Hindlimb muscle (tissue), 1 donor: ENCODE measurements at regions not wholly inside any gene's neighbourhood (a gene's known extent, or its start where the extent isn't known, plus 50 kb on each side); places are given as distances from the start of the nearest gene placed in this dataset.
A peak's percentile ranks its signal among the peaks of the same experiment; 100 is the strongest.
"Not testable (repeated sequence)": the region's sequence is repeated elsewhere in the genome, so short reads cannot be mapped to it uniquely, and the experiment has no call there.

ENCODE experiments used
- DNase-seq: peaks from one replicate; pipeline ENCODE4 v3.0.0-alpha.2; 2013

- no peak for DNase-seq
Measured at GRCh38 chr20:53872081-53872541, 198.3 kb downstream of the BCAS1 start.

GRCh38 chr20:53871541-53871940 is 198.9 kb downstream of the BCAS1 start:
- no peak for DNase-seq

- no peak for DNase-seq
Measured at GRCh38 chr20:53870426-53871315, 199.7 kb downstream of the BCAS1 start.

DNA sequence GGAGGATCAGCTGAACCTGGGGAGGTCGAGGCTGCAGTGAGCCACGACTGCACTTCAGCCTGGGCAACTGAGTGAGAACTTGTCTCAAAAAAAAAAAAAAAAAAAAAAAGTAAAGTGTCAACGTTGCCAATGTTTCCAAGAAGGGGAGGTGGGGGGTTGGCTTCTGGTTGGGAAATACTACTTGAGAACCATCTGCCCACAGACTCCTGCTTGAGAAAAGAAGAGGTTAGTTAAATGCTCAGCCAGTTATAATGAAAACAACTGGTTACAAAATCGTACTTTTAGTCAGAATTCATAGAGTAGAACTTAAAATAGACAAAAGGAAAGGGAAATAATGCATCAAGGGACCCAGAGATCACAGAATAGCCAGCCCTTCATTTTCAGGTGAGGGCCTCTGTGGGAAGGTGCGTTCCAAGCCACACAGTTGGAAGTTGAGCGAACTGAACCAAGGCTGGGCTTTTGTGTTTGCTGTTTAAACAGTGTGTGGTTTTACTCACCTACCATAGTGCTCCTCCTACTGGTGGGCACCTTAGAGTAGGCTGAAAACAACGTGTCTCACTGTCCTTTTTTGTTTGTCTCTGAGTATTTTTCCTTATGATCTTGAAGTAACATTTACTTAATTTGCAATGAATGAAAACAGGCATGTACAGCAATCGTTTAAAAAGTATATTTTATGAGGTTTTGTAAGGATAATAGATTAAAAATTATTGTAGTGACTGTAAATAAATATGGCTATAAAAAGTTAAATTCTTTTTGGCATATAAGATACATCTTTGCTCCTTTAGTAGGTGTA is 200.7 kb downstream of the BCAS1 start:
- peak; percentile 63 for DNase-seq

- no peak for DNase-seq
Measured at GRCh38 chr20:53867741-53868351, 202.5 kb downstream of the BCAS1 start.

- DNase-seq: no peak
Measured at GRCh38 chr20:53866794-53867740, 203.3 kb downstream of the BCAS1 start.

DNA sequence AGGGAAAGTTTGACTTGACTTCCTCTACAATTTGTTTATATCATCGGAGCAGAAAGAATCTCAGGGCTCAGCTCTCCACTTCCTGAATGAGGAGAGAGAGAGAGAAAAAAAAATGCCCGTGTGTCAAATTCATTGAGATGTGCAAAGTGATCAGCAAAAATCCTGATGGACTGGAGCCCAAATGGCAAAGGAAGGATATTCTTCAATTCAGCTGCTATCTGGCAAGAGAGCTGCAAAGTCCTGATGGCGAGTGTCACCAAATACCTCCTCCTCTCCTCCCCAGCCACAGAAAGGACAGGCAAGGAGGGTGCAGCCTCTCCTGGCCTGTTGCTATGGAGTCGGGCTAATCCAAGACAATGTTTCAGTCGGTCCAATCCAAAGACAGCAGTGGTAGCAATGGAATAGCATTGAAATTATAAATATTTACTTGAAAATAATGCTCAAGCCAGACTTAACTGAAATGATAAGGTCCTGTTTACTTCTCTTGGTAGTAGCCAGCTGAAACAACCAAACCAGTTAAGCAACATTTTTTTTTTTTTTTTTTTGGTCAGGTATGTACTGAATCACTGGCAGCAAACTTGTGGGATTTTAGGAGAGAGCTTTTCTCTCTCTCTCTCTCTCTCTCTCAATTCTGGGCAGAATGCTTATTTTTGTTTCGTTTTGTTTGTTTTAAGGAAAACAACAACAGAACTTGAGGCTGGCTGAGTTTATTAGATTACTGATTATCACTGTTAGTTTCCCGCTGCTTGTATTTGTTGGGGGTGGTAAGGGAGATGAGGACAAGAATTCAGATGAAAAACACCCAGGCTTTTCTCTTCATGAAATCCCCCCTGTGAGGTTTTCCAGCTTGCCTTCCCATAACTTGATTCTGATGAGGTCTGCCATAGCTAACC is 204.2 kb downstream of the BCAS1 start:
- peak; percentile 71 for DNase-seq

- peak; percentile 42 for DNase-seq
Measured at GRCh38 chr20:53864765-53865683, 205.4 kb downstream of the BCAS1 start.

DNA sequence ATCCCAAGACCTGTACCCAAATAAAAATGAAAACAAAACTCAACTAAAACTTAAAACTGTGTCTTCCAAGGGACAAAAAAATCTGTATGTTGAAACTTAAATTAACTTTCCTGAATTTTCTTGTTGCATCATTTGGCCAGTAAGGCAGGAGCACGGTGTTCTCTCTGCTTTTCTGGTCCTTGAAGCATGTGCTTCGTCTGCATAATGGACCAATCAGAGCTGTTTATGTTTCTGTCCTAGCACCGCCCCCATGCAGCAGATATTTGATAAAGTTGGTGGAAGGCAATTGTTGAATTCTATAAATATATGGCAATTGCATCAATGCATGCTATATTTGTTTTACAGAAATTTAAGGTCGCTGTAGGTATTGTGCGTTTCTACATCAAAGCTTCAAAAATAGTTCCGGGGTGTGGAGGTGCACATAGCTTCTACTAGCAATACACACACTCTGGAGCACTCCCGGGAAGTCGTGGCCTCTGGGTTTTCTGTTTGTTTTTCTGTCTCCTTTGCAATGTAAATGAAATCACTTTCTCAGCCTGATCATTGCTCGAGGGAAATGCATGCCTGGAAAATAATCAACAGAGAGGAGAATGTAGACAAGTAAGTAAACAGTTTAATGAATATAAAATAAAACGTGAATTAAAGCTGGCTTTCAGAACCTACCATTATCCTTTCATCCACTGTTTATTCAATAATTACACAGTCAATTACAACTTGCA is 206.3 kb downstream of the BCAS1 start:
- not testable (repeated sequence) for DNase-seq

GRCh38 chr20:53863535-53863922 is 206.9 kb downstream of the BCAS1 start:
- DNase-seq: not testable (repeated sequence)

- DNase-seq: not testable (repeated sequence)
Measured at GRCh38 chr20:53863039-53863438, 207.4 kb downstream of the BCAS1 start.

GRCh38 chr20:53862490-53862889 is 207.9 kb downstream of the BCAS1 start:
- DNase-seq: not testable (repeated sequence)

- not testable (repeated sequence) for DNase-seq
Measured at GRCh38 chr20:53862136-53862397, 208.3 kb downstream of the BCAS1 start.

DNA sequence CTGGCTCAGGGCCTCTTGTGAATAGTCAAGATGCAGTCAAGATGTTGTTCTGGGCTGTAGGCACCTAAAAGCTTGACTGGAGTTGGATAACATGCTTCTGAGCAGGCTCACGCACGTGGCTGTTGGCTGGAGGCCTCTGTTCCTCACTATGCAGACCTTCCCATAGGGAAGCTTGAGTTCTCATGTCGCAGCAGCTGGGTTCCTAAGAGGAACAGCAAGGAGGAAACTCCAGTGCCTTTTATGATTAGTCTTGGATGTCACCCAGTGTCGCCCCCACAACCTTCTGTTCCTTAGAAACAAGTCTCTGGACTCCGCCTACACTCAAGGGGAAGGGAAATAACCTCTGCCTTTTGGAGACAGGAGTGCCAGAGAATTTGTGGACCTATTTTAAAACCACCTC is 210.7 kb downstream of the BCAS1 start:
- peak; percentile 79 for DNase-seq

DNA sequence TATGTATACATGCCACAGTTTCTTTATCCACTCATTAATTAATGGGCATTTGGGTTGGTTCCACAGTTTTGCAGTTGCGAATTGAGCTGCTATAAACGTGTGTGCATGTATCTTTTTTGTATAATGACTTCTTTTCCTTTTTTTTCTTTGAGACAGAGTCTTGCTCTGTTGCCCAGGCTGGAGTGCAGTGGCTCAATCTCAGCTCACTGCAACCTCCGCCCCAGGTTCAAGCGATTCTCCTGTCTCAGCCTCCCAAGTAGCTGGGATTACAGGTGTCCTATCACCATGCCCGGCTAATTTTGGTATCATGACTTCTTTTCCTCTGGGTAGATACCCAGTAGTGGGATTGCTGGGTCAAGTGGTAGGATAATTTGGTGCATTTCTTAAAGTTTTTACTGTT is 211.4 kb downstream of the BCAS1 start:
- not testable (repeated sequence) for DNase-seq

GRCh38 chr20:53858516-53858915 is 211.9 kb downstream of the BCAS1 start:
- DNase-seq: not testable (repeated sequence)

DNA sequence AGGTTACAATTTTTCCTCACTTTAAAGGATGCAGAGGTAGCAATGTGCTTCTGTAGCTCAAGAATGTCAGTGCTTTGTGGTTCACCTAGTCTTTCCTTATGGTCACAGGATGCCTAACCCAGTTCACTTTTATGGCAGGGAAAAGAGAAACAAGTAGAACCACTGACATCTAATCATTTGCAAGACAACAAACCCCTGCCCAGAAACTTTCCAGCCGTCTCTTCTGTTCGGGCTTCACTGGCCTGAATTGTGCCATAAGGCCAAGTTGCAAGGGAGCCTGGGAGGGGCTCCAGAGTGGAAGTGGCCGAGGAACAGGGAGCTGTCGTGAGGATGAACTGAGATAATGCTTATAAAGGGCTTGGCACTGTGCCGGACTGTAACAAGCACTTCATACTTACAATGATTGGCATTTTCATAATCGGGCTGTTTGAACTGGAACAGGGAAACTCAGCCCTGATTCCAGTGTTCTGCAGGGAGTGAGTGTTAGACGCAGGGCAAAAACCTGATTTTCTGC is 212.6 kb downstream of the BCAS1 start:
- DNase-seq: no peak

DNA sequence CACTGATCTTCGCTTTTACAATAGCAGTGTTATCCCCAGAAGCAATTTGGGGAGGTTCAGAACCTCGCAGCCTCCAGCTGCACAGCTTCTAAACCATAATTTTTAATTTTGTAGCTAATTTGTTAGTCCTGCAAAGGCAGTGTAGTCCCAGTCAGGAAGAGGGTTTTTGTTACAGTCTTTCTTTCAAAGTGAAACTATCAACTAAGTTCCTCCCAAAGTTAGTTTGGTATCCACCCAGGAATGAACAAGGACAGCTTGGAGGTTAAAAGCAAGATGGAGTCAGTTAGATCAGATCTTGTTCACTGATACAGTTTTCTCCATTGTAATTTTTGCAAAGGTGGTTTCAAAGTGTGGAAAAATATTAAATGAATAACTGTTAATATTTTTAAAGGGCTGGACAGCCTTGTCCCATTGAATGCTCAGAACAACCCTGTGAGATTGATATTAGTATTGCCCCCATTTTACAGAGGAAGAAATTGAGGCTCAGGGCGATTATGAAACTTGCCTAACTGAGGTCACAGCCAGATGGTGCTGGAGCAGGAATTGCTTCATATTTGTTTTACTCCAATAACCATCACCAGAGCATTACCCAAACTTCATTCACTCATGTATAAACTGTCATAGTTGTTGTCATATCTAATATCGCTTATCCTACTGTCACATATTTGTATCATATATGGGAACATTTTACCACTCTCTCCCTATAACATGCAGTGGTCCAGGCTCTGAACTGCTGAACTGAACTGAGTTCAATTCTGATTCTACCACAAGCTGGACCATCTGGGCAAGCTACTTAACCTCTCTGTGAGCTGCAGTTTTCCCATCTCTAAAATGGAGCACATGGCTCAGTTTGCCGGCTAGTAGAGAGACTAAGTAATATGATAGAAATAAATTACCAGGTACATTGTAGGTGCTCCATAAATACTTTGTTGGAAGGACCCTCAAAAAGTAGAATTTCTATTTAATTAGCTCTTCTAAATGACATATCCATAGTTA is 213.8 kb downstream of the BCAS1 start:
- no peak for DNase-seq
